GM12874 (cell line): ENCODE measurements at regions not wholly inside any gene's neighbourhood (a gene's known extent, or its start where the extent isn't known, plus 50 kb on each side); places are given as distances from the start of the nearest gene placed in this dataset.

ENCODE experiments used
- CTCF ChIP-seq: IDR thresholded peaks from 2 replicates; pipeline ENCODE4 v1.5.1; 2011; ENCODE audit warnings: low read depth, mild to moderate bottlenecking, control low read depth, low read length, moderate library complexity; ENCODE audit not compliant: insufficient read depth

DNA sequence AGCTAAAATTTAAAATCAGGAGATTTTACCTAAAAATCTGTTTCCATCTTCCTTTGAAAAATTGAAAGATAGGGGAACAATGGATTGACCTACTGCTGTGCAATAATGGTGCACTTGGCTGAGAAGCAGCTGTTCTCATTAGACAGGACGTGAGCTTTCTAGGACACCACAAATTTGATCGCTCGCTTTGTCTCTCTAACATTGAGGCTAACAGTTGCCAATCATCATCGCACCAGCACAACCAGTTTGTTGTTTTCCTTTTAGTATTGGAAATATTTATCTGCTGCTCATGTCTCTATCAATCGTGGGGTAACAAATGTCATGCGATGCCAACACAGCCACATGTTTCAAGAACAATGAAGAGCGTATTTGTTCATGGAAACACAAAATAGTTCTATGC, 228.8 kb upstream of the P2RY1 start:
- no peak for TF ChIP-seq CTCF

DNA sequence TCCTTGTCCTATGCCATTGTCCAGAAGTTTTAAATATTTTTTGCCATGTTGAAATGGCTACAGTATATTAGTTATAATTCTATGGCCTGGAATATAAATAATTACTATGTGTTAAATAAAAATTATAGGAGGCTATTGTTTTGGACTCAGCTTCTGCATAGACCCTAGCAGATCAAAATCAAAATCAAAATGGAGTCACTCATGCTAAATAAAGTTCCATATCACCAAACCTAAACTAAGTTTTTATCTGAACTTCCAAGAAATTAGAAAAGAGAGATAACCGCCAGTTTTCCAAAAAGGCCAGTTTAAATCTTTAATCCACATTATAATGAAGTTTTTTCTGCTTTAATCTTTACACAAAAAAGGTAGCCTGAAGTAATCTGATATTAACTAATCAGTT, 227.8 kb upstream of the P2RY1 start:
- TF ChIP-seq CTCF = no peak

- no peak for TF ChIP-seq CTCF
Observed at GRCh38 chr3:152608696-152609594, 226.0 kb upstream of the P2RY1 start.

DNA sequence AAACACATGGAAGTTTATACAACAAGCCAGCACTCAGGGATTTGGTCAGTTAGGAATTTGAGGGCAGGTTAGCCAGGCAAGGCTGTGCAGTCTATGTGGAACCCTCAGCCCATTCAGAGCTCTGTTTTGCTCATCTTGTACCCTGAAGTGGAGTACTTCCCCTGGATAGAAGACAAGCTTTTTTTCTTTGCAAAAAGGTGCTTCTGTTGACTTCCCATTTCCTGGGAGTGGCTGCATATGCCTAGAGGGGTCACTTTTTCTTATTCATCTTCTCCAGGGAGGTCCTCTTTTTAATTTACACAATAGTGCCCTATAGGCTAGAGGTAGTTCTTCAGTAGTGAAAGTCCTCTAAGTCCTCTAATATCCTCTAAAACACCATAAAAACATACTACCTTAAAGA, 225.0 kb upstream of the P2RY1 start:
- no peak for TF ChIP-seq CTCF

DNA sequence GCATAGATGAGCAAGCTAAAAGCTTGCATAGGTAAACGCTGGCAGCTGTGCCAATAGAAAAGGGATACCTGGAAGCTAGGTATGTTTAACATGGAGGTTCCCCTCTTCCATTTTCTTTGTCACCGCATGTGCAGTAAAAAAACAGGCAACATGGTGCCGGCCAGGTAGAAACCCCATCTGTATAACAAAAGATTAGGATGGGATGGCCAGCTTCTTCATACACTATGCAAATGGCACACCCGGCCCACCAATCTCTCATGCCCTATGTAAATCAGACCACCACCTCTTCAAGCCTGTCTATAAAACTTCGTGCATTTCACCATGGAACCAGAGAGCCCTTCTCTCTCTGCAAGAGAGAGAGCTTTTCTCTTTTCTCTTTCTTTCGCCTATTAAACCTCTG, 224.3 kb upstream of the P2RY1 start:
- TF ChIP-seq CTCF = no peak

DNA sequence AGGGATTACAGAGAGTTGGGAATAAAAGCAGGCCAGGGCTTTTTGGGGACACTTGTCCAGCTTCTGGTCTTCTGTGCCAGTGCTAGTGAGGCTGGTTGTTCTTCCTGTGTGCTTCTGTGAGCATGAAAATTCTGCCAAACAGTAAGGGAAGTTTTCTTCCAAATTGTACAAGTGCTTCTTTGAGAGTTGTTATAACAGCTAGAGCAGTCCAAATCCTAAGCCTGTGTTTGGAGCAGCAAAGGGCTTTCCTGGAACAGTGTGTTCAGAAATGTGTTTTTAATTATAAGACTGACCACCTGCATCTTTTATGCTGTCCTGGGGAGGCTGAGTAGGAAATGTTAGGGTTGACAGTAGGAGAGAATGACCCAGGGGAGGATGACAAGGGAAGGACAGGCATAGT, 223.0 kb upstream of the P2RY1 start:
- no peak for TF ChIP-seq CTCF

DNA sequence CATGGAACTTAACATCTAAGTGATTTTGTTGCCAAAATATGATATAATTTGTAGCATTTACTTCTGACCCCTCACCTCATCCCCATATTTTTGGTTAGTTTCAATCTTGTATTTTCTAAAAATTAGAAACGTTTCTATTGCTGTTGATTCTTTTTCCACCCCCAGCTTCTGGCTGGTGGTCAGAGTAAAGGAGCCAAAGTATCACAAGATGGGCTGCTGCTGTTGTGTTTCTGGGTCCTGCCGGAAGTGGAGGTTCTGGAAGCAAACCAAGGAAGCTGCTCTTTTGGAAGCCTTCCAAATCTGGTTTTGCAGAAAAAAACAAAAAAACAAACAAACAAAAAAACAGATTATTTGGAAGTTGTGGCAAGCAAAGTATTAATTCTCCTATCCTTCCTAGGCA, 221.1 kb upstream of the P2RY1 start:
- no peak for TF ChIP-seq CTCF
